CD1c-positive myeloid dendritic cell (primary cell): ENCODE measurements at regions not wholly inside any gene's neighbourhood (a gene's known extent, or its start where the extent isn't known, plus 50 kb on each side); places are given as distances from the start of the nearest gene placed in this dataset.
"Not testable (repeated sequence)": the region's sequence is repeated elsewhere in the genome, so short reads cannot be mapped to it uniquely, and the experiment has no call there.

Experiments
- DNase-seq: peaks from one replicate; pipeline ENCODE4 v3.0.0-alpha.2; 2016; ENCODE audit errors: extremely low spot score

- DNase-seq, result no peak
Observed at GRCh38 chr4:116665716-116666115, 419.7 kb downstream of the TRAM1L1 start.

GRCh38 chr4:116664198-116664597, 421.2 kb downstream of the TRAM1L1 start:
- no peak for DNase-seq

DNA sequence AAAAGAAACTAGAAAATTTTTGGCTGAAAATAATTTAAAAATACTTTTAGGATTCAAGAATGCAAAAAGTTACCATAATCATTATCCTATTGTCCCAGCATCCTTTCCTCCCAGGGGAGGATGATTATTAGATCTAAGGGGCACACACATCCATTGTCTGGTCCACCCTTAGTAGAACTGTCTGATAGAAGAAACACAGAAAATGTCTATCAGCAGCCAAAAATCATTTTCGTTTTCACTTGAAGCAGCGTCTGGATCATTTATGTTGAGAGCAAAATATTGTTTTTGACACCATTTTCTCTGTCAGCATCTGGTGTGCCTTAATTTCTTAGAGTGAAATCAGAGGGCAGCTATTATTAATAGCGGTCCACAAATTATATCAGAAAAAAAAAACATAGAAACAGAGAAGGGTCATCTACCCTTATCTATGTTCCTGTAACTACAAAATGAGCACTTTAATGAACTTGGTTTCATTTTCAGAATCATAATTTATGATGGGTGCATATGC, 446.3 kb downstream of the TRAM1L1 start:
- no peak for DNase-seq

DNA sequence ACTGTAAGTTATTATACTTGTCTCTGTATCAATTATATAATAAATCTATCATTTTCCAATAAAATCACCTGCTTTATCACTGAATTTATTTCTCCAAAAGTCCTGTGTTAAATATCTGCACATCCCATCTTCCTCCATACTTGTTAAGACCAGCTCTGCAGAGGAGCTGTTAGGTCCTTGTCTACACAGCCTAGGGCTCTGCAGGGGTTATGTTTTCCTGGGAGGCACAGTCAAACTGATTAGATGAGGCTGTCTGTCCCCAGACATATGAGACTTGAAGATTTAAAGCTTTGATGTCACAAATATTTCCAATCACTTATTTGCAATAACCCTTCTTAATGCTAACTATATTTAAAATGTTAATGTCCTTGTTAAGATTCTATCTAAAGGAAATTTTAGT, 446.8 kb downstream of the TRAM1L1 start:
- no peak for DNase-seq

DNA sequence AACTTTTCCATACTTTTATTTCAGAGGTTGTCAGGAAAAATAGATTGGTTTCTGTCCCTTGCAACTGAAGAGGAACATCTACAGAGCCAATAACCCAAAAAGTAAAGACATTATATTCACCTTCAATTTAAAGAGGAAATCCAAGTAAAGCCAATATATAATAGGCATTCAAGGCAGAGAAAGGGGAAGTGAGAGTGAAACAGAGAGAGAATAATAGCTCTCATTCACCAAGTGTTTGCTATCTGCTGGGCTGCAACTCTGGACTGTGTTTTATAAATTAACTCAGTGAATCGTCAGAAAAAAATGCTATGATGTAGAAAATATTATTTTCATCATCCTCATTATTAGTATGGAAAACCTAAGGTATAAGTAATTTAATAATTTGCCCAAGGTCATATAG, 448.5 kb downstream of the TRAM1L1 start:
- no peak for DNase-seq

- DNase-seq, result no peak
Observed at GRCh38 chr4:116632269-116632668, 453.1 kb downstream of the TRAM1L1 start.

DNA sequence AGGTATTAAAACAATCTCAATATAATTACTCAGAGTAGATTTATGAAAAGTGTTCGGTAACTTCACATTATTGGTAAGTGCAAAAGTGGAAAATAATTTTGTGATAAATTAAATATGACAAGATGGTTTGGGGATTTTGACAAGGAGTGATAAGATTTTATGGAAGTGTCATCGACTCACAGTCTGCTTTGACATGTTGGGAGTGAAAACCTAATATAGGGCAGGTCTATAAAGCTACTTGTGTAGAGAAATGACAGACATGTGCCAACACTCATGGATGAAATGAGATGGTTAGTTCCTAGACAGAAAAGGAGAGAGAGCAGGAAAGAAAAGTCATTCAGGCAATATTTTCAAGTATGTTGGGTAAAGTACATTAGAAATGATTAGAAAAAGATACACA, 456.8 kb downstream of the TRAM1L1 start:
- no peak for DNase-seq

- no peak for DNase-seq
Observed at GRCh38 chr4:116627545-116627944, 457.8 kb downstream of the TRAM1L1 start.

- not testable (repeated sequence) for DNase-seq
Observed at GRCh38 chr4:116619508-116619907, 465.9 kb downstream of the TRAM1L1 start.

- no peak for DNase-seq
Observed at GRCh38 chr4:116618638-116619037, 466.7 kb downstream of the TRAM1L1 start.

- DNase-seq, result no peak
Observed at GRCh38 chr4:116603096-116603495, 482.3 kb downstream of the TRAM1L1 start.

DNA sequence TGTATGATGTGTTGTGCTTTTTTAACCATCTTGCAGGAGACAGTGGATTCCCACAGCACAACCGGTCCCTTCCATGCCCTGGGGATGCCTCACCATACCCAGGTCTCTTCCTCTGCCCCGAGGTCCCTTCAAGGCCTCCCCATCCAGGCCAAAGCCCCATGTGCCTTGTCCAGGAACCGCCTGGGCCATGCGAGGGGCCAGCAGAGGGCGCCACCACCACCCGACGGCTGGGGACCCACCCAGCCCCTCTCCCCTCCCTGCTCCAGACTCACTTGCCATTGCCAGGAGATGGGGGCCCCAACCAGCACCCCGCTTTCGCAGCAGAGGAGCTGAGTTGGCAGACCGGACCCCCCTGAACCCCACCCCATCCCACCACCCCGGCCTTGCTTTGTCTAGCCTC, 485.5 kb downstream of the TRAM1L1 start:
- no peak for DNase-seq

DNA sequence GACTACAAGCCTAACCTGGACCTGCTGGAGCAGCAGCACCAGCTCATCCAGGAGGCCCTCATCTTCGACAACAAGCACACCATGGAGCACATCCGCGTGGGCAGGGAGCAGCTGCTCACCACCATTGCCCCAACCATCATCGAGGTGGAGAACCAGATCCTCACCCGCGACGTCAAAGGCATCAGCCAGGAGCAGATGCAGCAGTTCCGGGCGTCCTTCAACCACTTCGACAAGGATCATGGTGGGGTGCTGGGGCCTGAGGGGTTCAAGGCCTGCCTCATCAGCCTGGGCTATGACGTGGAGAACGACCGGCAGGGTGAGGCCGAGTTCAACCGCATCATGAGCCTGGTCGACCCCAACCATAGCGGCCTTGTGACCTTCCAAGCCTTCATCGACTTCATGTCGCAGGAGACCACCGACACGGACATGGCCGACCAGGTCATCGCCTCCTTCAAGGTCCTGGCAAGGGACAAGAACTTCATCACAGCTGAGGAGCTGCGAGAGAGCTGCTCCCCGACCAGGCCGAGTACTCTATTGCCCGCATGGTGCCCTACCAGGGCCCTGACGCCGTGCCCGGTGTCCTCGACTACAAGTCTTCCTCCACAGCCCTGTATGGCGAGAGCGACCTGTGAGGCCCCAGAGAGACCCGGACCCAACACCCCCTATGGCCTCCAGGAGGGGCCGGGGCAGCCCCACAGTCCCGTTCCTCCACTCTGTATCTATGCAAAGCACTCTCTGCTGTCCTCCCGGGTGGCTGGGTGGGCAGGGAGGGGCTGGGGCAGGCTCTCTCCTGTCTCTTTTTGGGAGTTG, 486.2 kb downstream of the TRAM1L1 start:
- no peak for DNase-seq

DNA sequence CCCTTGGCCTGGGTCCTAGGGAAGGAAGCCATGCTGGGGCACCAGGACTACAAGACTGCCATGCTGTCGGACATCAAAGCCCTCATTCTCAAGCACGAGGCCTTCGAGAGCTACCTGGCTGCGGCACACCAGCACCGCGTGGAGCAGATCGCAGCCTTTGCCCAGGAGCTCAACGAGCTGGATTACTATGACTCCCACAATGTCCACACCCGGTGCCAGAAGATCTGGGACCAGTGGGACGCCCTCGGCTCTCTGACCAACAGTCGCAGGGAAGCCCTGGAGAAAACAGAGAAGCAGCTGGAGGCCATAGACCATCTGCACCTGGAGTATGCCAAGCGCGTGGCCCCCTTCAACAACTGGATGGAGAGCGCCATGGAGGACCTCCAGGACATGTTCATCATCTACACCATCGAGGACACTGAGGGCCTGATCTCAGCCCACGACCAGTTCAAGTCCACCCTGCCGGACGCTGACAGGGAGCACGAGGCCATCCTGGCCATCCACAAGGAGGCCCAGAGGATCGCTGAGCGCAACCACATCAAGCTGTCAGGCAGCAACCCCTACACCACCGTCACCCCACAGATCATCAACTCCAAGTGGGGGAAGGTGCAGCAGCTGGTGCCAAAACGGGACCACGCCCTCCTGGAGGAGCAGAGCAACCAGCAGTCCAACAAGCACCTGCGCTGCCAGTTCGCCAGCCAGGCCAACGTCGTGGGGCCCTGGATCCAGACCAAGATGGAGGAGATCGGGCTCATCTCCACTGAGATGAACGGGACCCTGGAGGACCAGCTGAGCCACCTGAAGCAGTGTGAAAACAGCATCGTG, 487.0 kb downstream of the TRAM1L1 start:
- DNase-seq, result no peak

DNA sequence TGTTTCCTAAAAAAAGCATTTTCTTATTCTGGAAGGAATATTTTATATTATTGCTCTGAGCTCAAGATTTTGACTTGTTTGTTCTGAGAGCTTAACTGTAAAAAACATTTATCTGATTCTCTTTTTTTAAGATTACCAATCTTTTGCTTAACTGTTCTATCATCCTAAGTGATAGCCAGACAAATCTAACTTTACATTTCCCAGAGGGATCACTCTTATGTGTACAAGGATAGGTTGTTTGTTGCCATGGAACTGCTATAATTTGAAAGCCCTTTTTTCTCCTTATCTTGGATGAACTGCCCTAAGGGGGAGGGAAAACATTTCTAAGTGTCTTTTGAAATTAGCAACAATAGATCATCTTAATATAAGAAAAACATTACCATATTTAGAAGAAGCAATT, 494.7 kb downstream of the TRAM1L1 start:
- no peak for DNase-seq

GRCh38 chr4:116588783-116589182, 496.6 kb downstream of the TRAM1L1 start:
- no peak for DNase-seq

DNA sequence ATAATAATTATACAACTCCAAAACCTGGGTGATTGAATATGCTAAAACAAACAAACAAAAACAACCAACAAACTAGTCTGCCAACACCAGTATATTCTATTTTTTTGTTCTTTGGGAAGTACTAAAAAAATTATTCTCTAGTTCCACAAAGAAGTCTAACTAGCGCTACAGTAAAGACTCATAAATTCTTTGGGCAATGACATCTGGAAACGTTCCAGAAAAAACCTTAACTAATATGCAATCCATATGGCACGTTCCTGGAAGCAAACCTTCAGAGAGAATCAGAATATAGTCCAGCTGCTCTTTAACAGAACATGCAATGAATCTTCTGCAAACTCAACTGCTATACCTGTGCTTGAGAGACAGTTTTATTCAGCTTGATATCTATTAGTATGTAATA, 500.1 kb downstream of the TRAM1L1 start:
- no peak for DNase-seq

- DNase-seq, result no peak
Observed at GRCh38 chr4:116577321-116577720, 508.1 kb downstream of the TRAM1L1 start.

GRCh38 chr4:116573540-116573939, 511.8 kb downstream of the TRAM1L1 start:
- no peak for DNase-seq

GRCh38 chr4:116561768-116562167, 523.6 kb downstream of the TRAM1L1 start:
- no peak for DNase-seq

DNA sequence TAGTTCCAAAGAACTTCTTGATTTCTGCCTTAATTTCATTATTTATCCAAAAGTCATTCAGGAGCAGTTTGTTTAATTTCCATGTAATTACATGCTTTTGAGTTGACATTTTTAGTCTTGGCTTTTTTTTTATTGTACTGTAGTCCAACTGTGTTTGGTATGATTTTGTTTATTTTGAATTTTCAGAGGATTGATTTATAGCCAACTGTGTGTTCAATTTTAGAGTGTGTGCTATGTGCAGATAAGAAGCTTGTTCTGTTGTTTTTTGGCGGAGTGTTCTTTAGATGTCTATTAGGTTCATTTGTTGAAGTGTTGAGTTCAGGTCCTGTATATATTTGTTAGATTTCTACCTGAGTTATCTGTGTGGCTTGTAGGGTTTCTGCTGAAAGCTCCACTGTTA, 533.6 kb downstream of the TRAM1L1 start:
- no peak for DNase-seq

- no peak for DNase-seq
Observed at GRCh38 chr4:116547632-116548031, 537.7 kb downstream of the TRAM1L1 start.

DNA sequence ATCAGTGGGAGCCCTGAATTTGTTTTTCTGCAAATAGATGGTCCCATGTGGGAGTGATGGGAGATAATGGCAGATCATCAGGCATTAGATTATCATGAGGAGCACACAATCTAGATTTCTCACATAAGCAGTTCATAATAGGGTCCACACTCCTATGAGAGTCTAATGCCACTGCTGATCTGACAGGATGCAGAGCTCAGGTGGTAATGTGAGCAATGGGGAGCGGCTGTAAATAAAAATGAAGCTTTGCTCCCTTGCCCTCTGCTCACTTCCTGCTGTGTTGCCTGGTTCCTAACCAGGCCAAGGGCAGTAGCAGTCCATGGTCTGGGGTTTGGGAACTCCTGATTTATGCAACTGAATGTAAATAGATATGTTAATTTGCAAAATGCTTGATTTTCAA, 538.6 kb downstream of the TRAM1L1 start:
- DNase-seq, result no peak
